ENCODE measurements at regions not wholly inside any gene's neighbourhood (a gene's known extent, or its start where the extent isn't known, plus 50 kb on each side); places are given as distances from the start of the nearest gene placed in this dataset.

- no peak for TF ChIP-seq ZNF274 (IDR thresholded peaks at IDR 0.05; ENCODE audit: low read depth, low read length)
- TF ChIP-seq YY1 (IDR thresholded peaks at IDR 0.05; ENCODE audit: insufficient read depth, insufficient read length) = no peak
- TF ChIP-seq SUZ12 (IDR thresholded peaks at IDR 0.05; ENCODE audit: extremely low read depth, insufficient read depth, insufficient read length) = no peak
Measured at GRCh38 chr2:19674051-19675002, 227.5 kb downstream of the TTC32 start.
